ENCODE measurements at regions not wholly inside any gene's neighbourhood (a gene's known extent, or its start where the extent isn't known, plus 50 kb on each side); places are given as distances from the start of the nearest gene placed in this dataset.

DNA sequence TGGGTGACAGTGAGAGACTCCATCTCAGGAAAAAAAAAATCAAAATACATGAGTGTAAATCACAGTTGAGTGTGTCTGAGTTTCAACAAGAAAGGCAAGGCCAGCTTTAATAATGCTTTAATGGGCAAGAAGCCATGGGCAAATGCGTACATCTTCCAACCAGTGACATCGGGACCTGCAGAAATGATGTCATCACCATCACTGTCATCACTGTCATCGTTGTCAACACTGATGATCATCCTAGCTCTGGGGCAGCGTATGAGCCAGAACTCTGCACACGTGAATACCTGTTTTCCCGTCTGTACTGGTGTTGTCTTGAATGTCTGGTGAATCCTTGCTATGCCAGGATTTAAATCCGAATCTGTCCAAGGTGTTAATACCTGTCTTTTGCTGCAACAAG is 712.5 kb downstream of the BRD1 start:
- Histone ChIP-seq H3K27me3 (ENCODE audit: control insufficient read depth, insufficient read depth, low read length) (no peaks in the 10 kb centered on the region), H3K4me3 (ENCODE audit: low read depth, low read length) (no peak overlapping the region), H3K36me3 (ENCODE audit: control insufficient read depth, insufficient read depth, low read length) (no peaks in the 10 kb centered on the region)
- FAIRE-seq (peak; percentile 50), DNase-seq (ENCODE audit: low read depth) (no peak)
- TF ChIP-seq, protein P1, sequence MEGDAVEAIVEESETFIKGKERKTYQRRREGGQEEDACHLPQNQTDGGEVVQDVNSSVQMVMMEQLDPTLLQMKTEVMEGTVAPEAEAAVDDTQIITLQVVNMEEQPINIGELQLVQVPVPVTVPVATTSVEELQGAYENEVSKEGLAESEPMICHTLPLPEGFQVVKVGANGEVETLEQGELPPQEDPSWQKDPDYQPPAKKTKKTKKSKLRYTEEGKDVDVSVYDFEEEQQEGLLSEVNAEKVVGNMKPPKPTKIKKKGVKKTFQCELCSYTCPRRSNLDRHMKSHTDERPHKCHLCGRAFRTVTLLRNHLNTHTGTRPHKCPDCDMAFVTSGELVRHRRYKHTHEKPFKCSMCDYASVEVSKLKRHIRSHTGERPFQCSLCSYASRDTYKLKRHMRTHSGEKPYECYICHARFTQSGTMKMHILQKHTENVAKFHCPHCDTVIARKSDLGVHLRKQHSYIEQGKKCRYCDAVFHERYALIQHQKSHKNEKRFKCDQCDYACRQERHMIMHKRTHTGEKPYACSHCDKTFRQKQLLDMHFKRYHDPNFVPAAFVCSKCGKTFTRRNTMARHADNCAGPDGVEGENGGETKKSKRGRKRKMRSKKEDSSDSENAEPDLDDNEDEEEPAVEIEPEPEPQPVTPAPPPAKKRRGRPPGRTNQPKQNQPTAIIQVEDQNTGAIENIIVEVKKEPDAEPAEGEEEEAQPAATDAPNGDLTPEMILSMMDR (IDR thresholded peaks at IDR 0.05; ENCODE audit: insufficient read depth, low read length, severe bottlenecking) = no peak

DNA sequence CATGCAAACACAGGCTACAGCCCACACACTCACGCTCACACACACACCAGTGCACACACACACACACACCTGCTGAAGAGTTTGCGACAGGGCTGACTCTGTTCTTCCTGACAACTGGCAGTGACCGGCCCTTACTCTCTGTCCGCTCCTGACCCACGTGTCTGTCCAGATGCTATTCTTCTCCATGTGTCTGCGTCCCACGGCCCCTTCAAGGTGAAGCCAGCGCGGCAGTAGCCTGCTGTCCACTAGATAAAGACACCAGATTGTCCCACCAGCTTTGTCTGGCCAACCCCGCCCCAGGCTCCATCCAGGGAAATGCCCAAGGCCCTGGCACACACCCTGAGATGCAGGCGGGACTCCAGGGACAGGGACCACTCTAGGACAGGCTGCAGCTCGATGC is 713.9 kb downstream of the BRD1 start:
- FAIRE-seq (no peak), DNase-seq (ENCODE audit: low read depth) (no peak)
- TF ChIP-seq, protein P1 (IDR thresholded peaks at IDR 0.05; ENCODE audit: insufficient read depth, low read length, severe bottlenecking) = no peak
- Histone ChIP-seq H3K36me3 (ENCODE audit: control insufficient read depth, insufficient read depth, low read length) (no peaks in the 10 kb centered on the region), H3K4me3 (ENCODE audit: low read depth, low read length) (no peak overlapping the region), H3K27me3 (ENCODE audit: control insufficient read depth, insufficient read depth, low read length) (no peaks in the 10 kb centered on the region)

DNA sequence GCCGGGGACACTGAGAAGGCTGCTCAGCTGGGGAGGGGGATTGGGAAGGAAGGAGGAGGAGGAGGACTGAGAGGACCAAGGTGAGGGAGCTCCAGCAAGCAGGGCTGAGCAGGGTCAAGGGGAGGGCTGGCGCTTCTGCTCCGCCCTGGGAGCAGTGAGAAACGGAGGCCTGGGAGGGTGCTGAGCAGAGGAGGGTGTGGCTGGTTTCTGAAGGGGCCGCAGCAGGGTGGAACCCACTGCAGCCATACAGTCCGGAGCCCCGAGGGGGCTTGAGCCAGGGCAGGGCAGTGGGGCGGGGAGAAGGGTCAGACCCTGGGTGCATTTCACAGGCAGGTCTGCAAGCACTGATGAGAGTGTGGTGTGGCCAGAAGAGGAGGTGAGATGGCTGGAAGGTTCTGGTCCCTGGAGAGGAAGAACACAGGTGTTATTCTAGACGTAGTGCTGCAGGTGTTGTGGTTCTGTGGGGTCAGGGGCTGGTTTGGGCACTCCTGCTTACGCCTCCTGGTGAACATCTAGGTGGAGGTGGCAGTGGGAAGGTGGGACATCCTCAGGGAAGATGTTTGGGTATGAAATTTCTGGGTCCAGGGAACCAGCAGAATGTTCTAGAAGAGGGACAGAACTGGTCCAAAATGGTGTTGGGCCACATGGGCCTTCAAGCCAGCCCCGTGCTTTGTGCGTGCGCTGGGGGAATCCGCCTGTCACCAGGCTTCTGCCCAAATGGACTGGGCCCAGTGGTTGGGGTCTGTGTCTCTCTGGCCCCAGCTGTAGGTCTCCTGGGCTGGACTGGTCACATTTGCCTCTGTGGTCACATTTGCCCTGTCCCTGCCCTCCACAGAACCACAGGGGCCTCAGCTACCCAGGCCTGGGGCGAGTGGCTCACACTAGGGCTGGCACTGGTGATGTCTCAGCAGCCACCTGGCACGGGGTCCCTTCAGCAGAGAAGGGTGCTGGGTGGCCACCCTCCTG is 714.7 kb downstream of the BRD1 start:
- DNase-seq (ENCODE audit: low read depth) (no peak), FAIRE-seq (no peak)
- Histone ChIP-seq H3K4me3 (ENCODE audit: low read depth, low read length) (no peak overlapping the region), H3K27me3 (ENCODE audit: control insufficient read depth, insufficient read depth, low read length) (no peaks in the 10 kb centered on the region), H3K36me3 (ENCODE audit: control insufficient read depth, insufficient read depth, low read length) (no peaks in the 10 kb centered on the region)
- TF ChIP-seq, protein P1 (IDR thresholded peaks at IDR 0.05; ENCODE audit: insufficient read depth, low read length, severe bottlenecking) = no peak

DNA sequence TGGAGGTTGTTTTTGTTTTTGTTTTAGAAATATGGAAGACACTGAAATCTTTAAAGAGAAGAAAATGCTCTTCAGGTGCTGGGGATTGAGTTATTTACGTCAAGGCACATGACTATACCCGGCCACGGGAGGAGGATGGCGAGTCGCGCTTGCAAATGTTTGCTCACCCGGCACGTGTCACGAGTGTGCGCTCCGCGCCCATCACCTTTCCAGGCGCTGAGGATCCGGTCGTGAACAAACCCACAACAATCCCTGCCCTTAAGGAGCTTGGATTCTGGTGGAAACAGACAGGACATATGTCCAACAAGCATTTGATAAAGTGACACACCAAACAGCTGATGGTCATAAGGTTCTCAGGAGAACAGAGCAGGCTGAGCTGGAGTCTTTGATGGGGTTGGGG is 715.5 kb downstream of the BRD1 start:
- FAIRE-seq (no peak), DNase-seq (ENCODE audit: low read depth) (no peak)
- Histone ChIP-seq H3K27me3 (ENCODE audit: control insufficient read depth, insufficient read depth, low read length) (no peaks in the 10 kb centered on the region), H3K4me3 (ENCODE audit: low read depth, low read length) (no peak overlapping the region), H3K36me3 (ENCODE audit: control insufficient read depth, insufficient read depth, low read length) (no peaks in the 10 kb centered on the region)
- TF ChIP-seq, protein P1 (IDR thresholded peaks at IDR 0.05; ENCODE audit: insufficient read depth, low read length, severe bottlenecking) = no peak

DNA sequence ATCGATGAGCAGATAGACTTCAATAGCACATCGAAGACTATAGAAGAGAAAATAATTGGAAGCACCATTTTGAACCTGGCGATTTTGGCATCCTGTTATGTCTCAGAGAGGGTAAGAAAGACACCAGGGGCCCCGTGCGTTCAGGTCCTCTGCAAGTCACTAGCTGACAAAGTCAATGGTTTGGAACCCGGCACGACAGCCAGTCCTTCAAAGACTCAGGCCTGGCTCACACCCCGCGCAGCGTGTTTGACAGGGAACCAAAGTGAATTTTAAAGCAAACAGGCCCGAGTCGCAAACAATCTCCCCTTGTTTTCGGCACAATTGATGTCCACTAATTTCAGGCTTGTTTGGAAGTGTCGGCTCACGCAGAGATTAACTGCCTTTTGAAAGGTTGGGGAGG is 716.6 kb downstream of the BRD1 start:
- DNase-seq (ENCODE audit: low read depth) = no peak
- Histone ChIP-seq H3K36me3 (ENCODE audit: control insufficient read depth, insufficient read depth, low read length) (no peaks in the 10 kb centered on the region), H3K27me3 (ENCODE audit: control insufficient read depth, insufficient read depth, low read length) (no peaks in the 10 kb centered on the region), H3K4me3 (ENCODE audit: low read depth, low read length) (no peak overlapping the region)
- no peak for FAIRE-seq
- TF ChIP-seq, protein P1 (IDR thresholded peaks at IDR 0.05; ENCODE audit: insufficient read depth, low read length, severe bottlenecking) = no peak

Data from bronchial epithelial cell (primary cell).